Dermis blood vessel endothelial cell (primary cell): ENCODE measurements at regions not wholly inside any gene's neighbourhood (a gene's known extent, or its start where the extent isn't known, plus 50 kb on each side); places are given as distances from the start of the nearest gene placed in this dataset.

Experiments used
- DNase-seq: peaks from one replicate; pipeline ENCODE4 v3.0.0; 2010

GRCh38 chr12:48286665-48287064 lies 64.1 kb downstream of the ZNF641 start:
- peak; percentile 12 for DNase-seq

DNA sequence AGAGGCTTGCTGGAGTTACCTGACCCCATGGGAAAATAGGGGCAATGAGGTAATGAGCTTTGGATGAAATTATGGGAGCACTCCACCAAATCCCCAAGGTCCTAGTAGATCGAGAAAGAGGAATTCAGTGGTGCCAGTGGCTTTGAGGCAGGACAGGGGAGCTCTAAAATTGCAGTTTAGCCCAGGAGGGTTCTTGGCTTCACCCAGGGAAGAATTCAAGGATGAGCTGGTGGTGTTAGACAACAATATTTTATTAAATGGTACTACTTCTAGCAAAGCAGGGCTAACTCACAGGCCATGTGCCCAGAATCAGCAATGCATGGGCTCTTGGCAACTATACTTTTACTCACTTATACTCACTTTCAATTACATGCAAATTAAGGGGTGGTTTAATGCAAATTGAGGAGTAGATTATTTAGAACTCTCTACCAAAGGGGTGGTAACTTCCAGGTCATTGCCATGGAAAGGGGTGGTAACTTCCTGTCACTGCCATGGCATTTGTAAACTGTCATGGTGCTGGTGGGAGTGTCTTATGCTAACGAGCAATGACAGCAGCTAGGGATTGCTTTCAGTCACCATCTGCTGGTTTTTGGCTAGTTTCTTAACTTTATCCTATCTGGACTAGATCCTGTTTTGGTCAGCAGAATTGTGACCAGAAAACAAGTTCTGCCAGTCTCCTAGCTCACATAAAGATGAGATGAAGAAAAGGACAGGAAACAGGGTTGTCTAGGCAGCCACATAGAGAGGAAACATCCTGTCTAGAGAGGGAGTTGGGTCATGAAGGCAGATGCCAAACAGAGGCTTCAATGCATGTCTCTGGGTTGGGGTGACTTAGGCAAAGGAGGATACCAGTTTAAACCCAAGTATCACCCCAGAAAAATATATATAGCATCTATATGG lies 64.7 kb downstream of the ZNF641 start:
- no peak for DNase-seq

DNA sequence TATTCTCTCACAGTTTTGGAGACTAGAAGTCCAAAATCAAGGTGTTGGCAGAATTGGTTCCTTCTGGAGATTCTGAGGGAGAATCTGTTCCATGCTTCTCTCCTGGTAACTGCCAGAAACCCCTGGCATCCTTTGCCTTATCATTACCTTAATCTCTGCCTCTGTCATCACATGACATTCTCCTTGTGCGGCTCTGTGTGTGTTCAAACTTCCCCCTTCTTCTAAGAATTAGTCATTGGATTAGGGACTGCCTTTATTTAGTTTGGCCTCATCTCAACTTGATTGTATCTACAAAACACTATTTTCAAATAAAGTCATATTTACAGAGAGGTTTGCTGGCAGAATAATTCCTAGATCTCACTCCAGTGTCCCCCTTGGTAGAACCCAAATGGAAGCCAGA lies 68.9 kb downstream of the ZNF641 start:
- DNase-seq, result no peak

- no peak for DNase-seq
Observed at GRCh38 chr12:48280572-48280971, 70.1 kb downstream of the ZNF641 start.

- DNase-seq, result no peak
Observed at GRCh38 chr12:48279601-48280000, 71.1 kb downstream of the ZNF641 start.

GRCh38 chr12:48279101-48279500 lies 71.6 kb downstream of the ZNF641 start:
- no peak for DNase-seq

- no peak for DNase-seq
Observed at GRCh38 chr12:48276621-48277020, 73.5 kb upstream of the OR10AD1 start.

GRCh38 chr12:48266826-48267225 lies 63.7 kb upstream of the OR10AD1 start:
- DNase-seq, result no peak

- DNase-seq, result no peak
Observed at GRCh38 chr12:48265777-48266176, 62.7 kb upstream of the OR10AD1 start.

- DNase-seq, result peak; percentile 4
Observed at GRCh38 chr12:48263617-48264016, 60.5 kb upstream of the OR10AD1 start.

GRCh38 chr12:48261773-48262172 lies 58.7 kb upstream of the OR10AD1 start:
- DNase-seq, result no peak
